Progenitor cell of endocrine pancreas (in vitro differentiated cells): ENCODE measurements at regions not wholly inside any gene's neighbourhood (a gene's known extent, or its start where the extent isn't known, plus 50 kb on each side); places are given as distances from the start of the nearest gene placed in this dataset.

Experiments
- DNase-seq: peaks from one replicate; pipeline ENCODE4 v3.0.0; 2021; ENCODE audit warnings: low spot score; ENCODE audit not compliant: unreplicated experiment
- H3K27ac Mint-ChIP-seq: 2 replicates; pipeline ENCODE4 v1.8.0; 2021; ENCODE audit warnings: mild to moderate bottlenecking, moderate library complexity, mixed read lengths
- H3K27me3 Mint-ChIP-seq: 2 replicates; pipeline ENCODE4 v1.8.0; 2021; ENCODE audit warnings: mixed read lengths
- H3K36me3 Mint-ChIP-seq: 2 replicates; pipeline ENCODE4 v1.8.0; 2022; ENCODE audit warnings: mixed read lengths; ENCODE audit not compliant: insufficient read depth
- H3K4me1 Mint-ChIP-seq: 2 replicates; pipeline ENCODE4 v1.8.0; 2021; ENCODE audit warnings: low read depth, mixed read lengths
- H3K4me3 Mint-ChIP-seq: 2 replicates; pipeline ENCODE4 v1.8.0; 2021; ENCODE audit warnings: low read depth, mild to moderate bottlenecking, moderate library complexity, mixed read lengths
- H3K9me3 Mint-ChIP-seq: 2 replicates; pipeline ENCODE4 v1.8.0; 2021; ENCODE audit warnings: low read depth, mixed read lengths
- TF ChIP-seq, protein P1 (sequence below): fragments of 200-600 bp; sonication (generic); IDR thresholded peaks from one replicate; pipeline ENCODE4 v1.5.0; 2021; ENCODE audit warnings: antibody characterized with exemption, mild to moderate bottlenecking; ENCODE audit not compliant: unreplicated experiment

DNA sequence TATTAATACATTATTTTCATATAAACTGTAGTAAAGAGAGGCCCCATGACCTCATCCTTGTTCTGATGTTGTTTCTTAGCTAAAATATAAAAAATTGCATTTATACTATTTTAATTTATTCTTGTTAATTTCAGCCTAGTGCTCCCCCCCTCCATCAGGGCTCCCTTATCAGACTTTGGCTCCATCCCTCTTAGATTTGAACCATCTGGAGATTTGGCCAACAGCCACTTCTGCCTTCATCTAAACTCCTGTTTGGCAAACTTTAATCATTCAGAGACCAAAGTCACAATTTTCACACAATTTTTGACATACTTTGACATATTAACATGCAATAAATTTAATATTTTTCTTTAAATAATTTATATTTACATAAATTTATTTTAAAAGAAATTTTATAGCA, 569.3 kb downstream of the TDRD15 start:
- Mint-ChIP-seq H3K4me3 (no peak overlapping the region), H3K27me3 (no peaks in the 10 kb centered on the region), H3K27ac (no peak overlapping the region), H3K4me1 (no peaks in the 10 kb centered on the region), H3K9me3 (no peaks in the 10 kb centered on the region), H3K36me3 (no peaks in the 10 kb centered on the region)
- TF ChIP-seq, protein P1, sequence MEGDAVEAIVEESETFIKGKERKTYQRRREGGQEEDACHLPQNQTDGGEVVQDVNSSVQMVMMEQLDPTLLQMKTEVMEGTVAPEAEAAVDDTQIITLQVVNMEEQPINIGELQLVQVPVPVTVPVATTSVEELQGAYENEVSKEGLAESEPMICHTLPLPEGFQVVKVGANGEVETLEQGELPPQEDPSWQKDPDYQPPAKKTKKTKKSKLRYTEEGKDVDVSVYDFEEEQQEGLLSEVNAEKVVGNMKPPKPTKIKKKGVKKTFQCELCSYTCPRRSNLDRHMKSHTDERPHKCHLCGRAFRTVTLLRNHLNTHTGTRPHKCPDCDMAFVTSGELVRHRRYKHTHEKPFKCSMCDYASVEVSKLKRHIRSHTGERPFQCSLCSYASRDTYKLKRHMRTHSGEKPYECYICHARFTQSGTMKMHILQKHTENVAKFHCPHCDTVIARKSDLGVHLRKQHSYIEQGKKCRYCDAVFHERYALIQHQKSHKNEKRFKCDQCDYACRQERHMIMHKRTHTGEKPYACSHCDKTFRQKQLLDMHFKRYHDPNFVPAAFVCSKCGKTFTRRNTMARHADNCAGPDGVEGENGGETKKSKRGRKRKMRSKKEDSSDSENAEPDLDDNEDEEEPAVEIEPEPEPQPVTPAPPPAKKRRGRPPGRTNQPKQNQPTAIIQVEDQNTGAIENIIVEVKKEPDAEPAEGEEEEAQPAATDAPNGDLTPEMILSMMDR = no peak
- no peak for DNase-seq

DNA sequence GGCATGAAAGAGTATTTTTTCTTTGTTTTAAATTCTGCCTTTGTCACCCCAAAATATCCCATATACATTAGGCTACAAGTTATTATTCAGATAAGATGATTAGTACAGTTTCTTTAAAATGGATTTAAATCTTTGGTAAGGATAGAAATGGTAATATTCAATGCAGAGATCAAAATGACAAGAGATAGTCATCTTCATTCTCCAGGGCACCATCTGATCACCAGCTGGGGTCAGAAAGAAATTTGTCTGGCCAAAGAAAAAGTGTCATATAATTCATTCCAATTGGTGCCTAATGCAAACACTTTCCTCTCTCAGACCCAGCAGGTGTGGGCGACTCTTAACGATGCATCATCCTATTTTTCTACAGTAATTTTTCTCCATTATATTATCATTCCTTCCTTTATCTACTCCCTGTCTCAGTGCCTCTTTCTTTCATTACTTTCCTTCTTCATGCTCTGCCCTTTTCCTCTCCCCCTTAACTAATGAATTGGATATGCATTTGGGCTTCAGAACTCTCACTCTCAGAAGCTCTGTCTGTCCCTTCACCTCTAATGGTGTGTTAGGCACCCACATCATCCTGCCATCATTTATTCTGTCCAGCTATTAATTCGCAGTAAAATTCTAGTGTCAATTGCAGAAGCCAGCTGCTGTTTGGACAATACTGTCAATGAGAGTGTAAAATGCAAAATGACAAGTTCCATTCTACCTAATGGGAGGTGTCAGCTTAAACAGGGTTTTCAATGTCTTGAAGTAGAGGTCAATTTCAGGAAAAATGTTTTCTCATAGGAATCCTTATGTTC, 570.5 kb downstream of the TDRD15 start:
- no peak for DNase-seq
- no peaks in the 10 kb centered on the region for H3K27me3 Mint-ChIP-seq
- no peaks in the 10 kb centered on the region for H3K36me3 Mint-ChIP-seq
- TF ChIP-seq, protein P1 = no peak
- H3K4me1 Mint-ChIP-seq = no peaks in the 10 kb centered on the region
- no peak overlapping the region for H3K4me3 Mint-ChIP-seq
- no peak overlapping the region for H3K27ac Mint-ChIP-seq
- H3K9me3 Mint-ChIP-seq = no peaks in the 10 kb centered on the region

DNA sequence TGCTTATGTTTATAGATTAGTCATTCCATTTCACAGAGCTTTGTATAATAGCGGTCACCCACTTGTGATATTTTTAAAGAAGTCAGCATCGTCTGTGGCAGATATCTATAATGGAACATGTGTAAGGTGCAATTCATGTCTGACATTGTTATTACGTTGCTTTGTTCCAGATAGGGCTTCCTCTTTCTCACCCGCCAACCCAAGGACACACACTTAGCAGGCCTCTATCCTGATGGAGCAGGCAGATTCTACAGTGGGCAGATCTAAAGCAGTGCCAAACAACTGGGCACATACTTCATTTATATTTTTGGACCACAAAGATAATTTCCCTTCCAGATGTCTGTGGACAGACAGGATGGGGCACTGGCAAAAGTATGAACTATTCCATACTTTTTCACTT, 573.1 kb downstream of the TDRD15 start:
- Mint-ChIP-seq H3K4me3 (no peak overlapping the region), H3K36me3 (no peaks in the 10 kb centered on the region), H3K27ac (no peak overlapping the region), H3K27me3 (no peaks in the 10 kb centered on the region), H3K4me1 (no peaks in the 10 kb centered on the region), H3K9me3 (no peaks in the 10 kb centered on the region)
- TF ChIP-seq, protein P1 = no peak
- no peak for DNase-seq

DNA sequence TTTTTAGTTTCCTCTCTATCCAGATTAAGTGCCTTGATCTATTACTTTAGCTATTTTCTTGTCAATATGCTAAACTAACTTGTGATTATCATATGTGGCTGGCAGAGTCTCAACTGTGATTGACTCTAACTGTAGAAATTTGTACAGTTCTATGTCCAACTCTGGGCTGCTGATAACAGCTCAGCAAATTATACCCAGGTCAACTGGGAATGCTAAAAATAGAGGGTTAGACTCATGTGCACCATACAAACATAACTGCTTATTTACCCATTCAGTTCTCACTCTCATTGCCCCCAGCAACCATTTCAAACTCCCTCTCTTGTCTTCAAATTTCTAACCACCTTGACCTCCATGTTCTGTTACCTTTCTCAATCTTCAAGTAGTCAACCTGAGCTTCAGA, 576.9 kb downstream of the TDRD15 start:
- Mint-ChIP-seq H3K4me3 (no peak overlapping the region), H3K27me3 (no peaks in the 10 kb centered on the region), H3K4me1 (no peaks in the 10 kb centered on the region), H3K27ac (no peak overlapping the region), H3K9me3 (no peaks in the 10 kb centered on the region), H3K36me3 (no peaks in the 10 kb centered on the region)
- TF ChIP-seq, protein P1 = no peak
- no peak for DNase-seq

DNA sequence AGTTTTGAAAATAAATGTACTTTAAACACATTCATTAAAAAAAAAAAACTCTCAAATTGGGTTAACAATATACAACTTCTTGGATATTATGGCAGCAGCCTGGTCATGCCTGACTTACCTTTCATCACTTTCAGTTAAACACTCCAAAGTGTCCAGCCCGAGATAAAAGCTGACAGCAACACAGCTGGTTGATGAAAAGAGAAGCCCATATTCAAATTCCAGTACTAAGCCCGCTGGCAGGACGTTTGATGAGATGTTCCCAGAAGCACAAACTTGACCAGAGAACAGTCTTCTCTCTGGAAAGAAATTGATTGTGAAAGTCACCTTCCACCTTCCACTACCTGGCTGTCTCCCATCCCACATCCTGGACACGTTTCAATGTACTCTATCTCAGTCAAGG, 586.3 kb downstream of the TDRD15 start:
- no peak for DNase-seq
- Mint-ChIP-seq H3K36me3 (no peaks in the 10 kb centered on the region), H3K9me3 (no peaks in the 10 kb centered on the region), H3K4me1 (no peaks in the 10 kb centered on the region), H3K27ac (no peak overlapping the region), H3K27me3 (no peaks in the 10 kb centered on the region), H3K4me3 (no peak overlapping the region)
- TF ChIP-seq, protein P1 = no peak
